Heart left ventricle (tissue), 16 donors: ENCODE measurements at regions not wholly inside any gene's neighbourhood (a gene's known extent, or its start where the extent isn't known, plus 50 kb on each side); places are given as distances from the start of the nearest gene placed in this dataset.

Source experiments
- ATAC-seq, 4 donors: fragments of 200-7000 bp; cut with Tn5 transposase; one replicate each; pipeline ENCODE4 v1.9.1; 2020 to 2022; ENCODE audit warnings: moderate library complexity in 4 of 4, mild to moderate bottlenecking in 3 of 4, moderate number of reproducible peaks in 1 of 4
- DNase-seq, 5 donors: peaks; one replicate each; pipeline ENCODE4 v3.0.0-alpha.2; 2020
- H3K27ac ChIP-seq, 12 donors: fragments of 200-600 bp; sonication (generic) in 4 of 12; one replicate each; pipeline versions ENCODE4 v1.5.0 to v1.8.0; 2016 to 2022; ENCODE audit warnings: mild to moderate bottlenecking in 2 of 12
- H3K27me3 ChIP-seq, 9 donors: fragments of 200-600 bp; sonication (generic) in 2 of 9; one replicate each; pipeline versions ENCODE4 v1.5.1 to v1.8.0; 2016 to 2022; ENCODE audit warnings: mild to moderate bottlenecking in 3 of 9
- H3K36me3 ChIP-seq, 9 donors: fragments of 200-600 bp; sonication (generic) in 2 of 9; one replicate each; pipeline versions ENCODE4 v1.5.0 to v1.8.0; 2018 to 2022; ENCODE audit warnings: mild to moderate bottlenecking in 2 of 9
- H3K4me1 ChIP-seq, 12 donors: fragments of 200-600 bp; sonication (generic) in 4 of 12; one replicate each; pipeline versions ENCODE4 v1.5.0 to v1.8.0; 2016 to 2022; ENCODE audit warnings: mild to moderate bottlenecking in 3 of 12
- H3K4me3 ChIP-seq, 12 donors: fragments of 200-600 bp; sonication (generic) in 4 of 12; one replicate each; pipeline versions ENCODE4 v1.5.0 to v1.8.0; 2017 to 2022; ENCODE audit warnings: mild to moderate bottlenecking in 9 of 12, moderate library complexity in 4 of 12
- H3K9me3 ChIP-seq, 12 donors: fragments of 200-600 bp; sonication (generic) in 4 of 12; one replicate each; pipeline versions ENCODE4 v1.5.0 to v1.8.0; 2016 to 2022; ENCODE audit warnings: mild to moderate bottlenecking in 1 of 12
- POLR2A ChIP-seq, 2 donors: fragments of 450-650 bp; IDR thresholded peaks; one replicate each; pipeline ENCODE4 v1.6.1; 2017; ENCODE audit warnings: antibody characterized with exemption in 2 of 2, mild to moderate bottlenecking in 2 of 2, moderate library complexity in 2 of 2
- WGBS, 4 donors: extraction: QIAGEN DNeasy Blood & Tissue Kit in 2 of 4; methylation state at CpG; one replicate each; pipeline versions ENCODE4 v1.1.5 to v1.1.7; 2013 to 2018; 5-methylcytosine and 5-hydroxymethylcytosine counted together
- intact Hi-C, 10 donors: fragments of 100-400 bp; cut with DNase I; formaldehyde crosslinking; loops; one replicate each; pipeline versions ENCODE4 v1.11.1 to v1.14.2; 2022
- TF ChIP-seq, protein P1 (sequence below), 12 donors: fragments of 200-600 bp; sonication (generic) in 4 of 12; IDR thresholded peaks; one replicate each; pipeline versions ENCODE4 v1.5.0 to v1.8.0; 2018 to 2022; ENCODE audit warnings: antibody characterized with exemption in 12 of 12, mild to moderate bottlenecking in 5 of 12
- donor health status: ischemic (EF 13 %, LVEDD 7.1; RV severe dilation, severe dysfunction).
- donor health status: healthy with polysubstance abuse.
- donor health status: DM: no; HTN: yes; CAD: no.
- donor health status: DM: no; HTN: no; CAD: no.
- donor health status: ischemic (EF 25% LVEDD 6.9; RV normal size, moderate dysfunction).
- donor health status: ischemic (EF 25% LVEDD 5.7; RV mildly dilated, moderate dysfunction).
- donor health status: healthy.
- donor health status: DM: yes; HTN: yes; CAD: no.
- donor health status: ischemic (EF 35%, LVEDD 5.7; RV mildly dilated, moderate dysfunction).
- donor health status: nonischemic (EF 11% LVEDD 7.7; RV severe dilation, severe dysfunction).
- donor health status: DM: yes; HTN: yes; CAD: no.
- donor health status: PGD.
- donor health status: ischemic (EF 29% LVEDD 5.4; RV normal size, mild dysfunction).
- donor health status: nonischemic (EF 23%, LVEDD 6.1; RV moderate dilation, normal function).

DNA sequence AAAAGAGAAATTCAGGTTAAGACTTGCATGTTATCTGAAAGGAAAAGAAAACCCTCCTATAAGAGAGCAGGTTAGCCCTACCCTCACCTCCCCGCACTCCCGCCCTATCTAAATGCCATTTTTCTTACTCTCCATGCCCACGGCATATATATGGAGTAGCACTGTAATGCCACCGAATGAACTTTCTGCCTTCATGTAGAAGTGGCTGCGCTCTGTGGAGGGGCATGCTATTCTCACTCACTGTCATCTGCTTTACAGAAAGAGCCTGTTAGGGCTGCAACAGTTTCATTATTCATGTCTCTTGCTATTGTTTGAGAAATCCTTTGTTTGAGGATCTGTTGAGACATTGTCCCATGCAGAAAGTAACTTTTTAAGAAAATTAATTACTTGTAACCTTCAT, 1190.6 kb downstream of the SORCS1 start:
- 70 to 96% (median 91%) methylated on average over 5 of the region's 5 CpGs for WGBS, 4 donors
- ATAC-seq, result no peak

GRCh38 chr10:105973360-105973759, 1191.1 kb downstream of the SORCS1 start:
- H3K9me3 ChIP-seq, result no peaks in the 10 kb centered on the region
- no peak for TF ChIP-seq POLR2A (IDR thresholded peaks at IDR 0.05)
- TF ChIP-seq, protein P1, sequence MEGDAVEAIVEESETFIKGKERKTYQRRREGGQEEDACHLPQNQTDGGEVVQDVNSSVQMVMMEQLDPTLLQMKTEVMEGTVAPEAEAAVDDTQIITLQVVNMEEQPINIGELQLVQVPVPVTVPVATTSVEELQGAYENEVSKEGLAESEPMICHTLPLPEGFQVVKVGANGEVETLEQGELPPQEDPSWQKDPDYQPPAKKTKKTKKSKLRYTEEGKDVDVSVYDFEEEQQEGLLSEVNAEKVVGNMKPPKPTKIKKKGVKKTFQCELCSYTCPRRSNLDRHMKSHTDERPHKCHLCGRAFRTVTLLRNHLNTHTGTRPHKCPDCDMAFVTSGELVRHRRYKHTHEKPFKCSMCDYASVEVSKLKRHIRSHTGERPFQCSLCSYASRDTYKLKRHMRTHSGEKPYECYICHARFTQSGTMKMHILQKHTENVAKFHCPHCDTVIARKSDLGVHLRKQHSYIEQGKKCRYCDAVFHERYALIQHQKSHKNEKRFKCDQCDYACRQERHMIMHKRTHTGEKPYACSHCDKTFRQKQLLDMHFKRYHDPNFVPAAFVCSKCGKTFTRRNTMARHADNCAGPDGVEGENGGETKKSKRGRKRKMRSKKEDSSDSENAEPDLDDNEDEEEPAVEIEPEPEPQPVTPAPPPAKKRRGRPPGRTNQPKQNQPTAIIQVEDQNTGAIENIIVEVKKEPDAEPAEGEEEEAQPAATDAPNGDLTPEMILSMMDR (IDR thresholded peaks at IDR 0.05), result no peak
- ATAC-seq (no peak), DNase-seq (no peak)
- intact Hi-C loops, result loop anchor here in 1 of 10 donors (10.0 kb wide), 1 partner anchor 909 kb away; no protein-coding TSS in a partner anchor
- peaks cover 0 to 11% (median 0%) of the 10 kb centered on the region in 12 donors for H3K4me1 ChIP-seq
- H3K27me3 ChIP-seq, result no peaks in the 10 kb centered on the region
- no peak overlapping the region for H3K27ac ChIP-seq
- H3K36me3 ChIP-seq, result no peaks in the 10 kb centered on the region
- 41 to 54% (median 48%) methylated on average over 4 of the region's 4 CpGs for WGBS, 4 donors
- H3K4me3 ChIP-seq, result peak overlapping the region in 1 of 12 donors; percentile 19

More for the DNA sequence above, 1190.6 kb downstream of the SORCS1 start:
- H3K4me1 ChIP-seq, result peaks cover 0 to 11% (median 0%) of the 10 kb centered on the region in 12 donors
- no peak for TF ChIP-seq POLR2A (IDR thresholded peaks at IDR 0.05)
- TF ChIP-seq, protein P1 (IDR thresholded peaks at IDR 0.05), result no peak
- no peak overlapping the region for H3K27ac ChIP-seq
- no peaks in the 10 kb centered on the region for H3K27me3 ChIP-seq
- H3K9me3 ChIP-seq, result no peaks in the 10 kb centered on the region
- intact Hi-C loops, result loop anchor here in 1 of 10 donors (10.0 kb wide), 1 partner anchor 909 kb away; no protein-coding TSS in a partner anchor
- no peak for DNase-seq
- H3K36me3 ChIP-seq, result no peaks in the 10 kb centered on the region
- H3K4me3 ChIP-seq, result no peak overlapping the region

- TF ChIP-seq POLR2A (IDR thresholded peaks at IDR 0.05), result no peak
- TF ChIP-seq, protein P1 (IDR thresholded peaks at IDR 0.05), result no peak
Observed at GRCh38 chr10:105971460-105971859, 1193.0 kb downstream of the SORCS1 start.

DNA sequence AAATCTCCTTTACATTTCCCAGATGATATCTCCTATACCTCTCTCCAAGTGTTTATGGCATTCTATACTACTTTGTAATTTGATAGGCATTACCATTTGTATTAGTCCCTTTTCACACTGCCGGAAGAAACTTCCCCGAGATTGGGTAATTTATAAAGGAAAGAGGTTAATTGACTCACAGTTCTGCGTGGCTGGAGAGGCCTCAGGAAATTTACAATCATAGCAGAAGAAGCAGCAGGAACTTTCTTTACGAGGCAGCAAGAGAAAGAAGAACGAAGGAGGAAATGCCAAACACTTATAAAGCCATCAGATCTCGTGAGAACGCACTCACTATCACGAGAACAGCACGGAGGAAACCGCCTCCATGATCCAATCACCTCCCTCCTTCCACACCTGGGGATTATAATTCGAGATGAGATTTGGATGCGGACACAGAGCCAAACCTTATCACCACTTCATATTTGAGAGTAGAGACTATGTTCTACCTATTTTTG, 1194.6 kb downstream of the SORCS1 start:
- intact Hi-C loops, result loop anchor here in 1 of 10 donors (10.0 kb wide), 1 partner anchor 905 kb away; no protein-coding TSS in a partner anchor
- 61 to 67% (median 66%) methylated on average over 12 of the region's 12 CpGs for WGBS, 4 donors
- H3K27ac ChIP-seq, result no peak overlapping the region
- H3K9me3 ChIP-seq, result no peaks in the 10 kb centered on the region
- DNase-seq, result no peak
- H3K4me3 ChIP-seq, result no peak overlapping the region
- TF ChIP-seq, protein P1 (IDR thresholded peaks at IDR 0.05), result no peak
- no peak for TF ChIP-seq POLR2A (IDR thresholded peaks at IDR 0.05)
- ATAC-seq, result no peak
- no peaks in the 10 kb centered on the region for H3K36me3 ChIP-seq
- H3K4me1 ChIP-seq, result peaks cover 0 to 6% (median 0%) of the 10 kb centered on the region in 12 donors
- no peaks in the 10 kb centered on the region for H3K27me3 ChIP-seq

More at GRCh38 chr10:105971460-105971859, 1193.0 kb downstream of the SORCS1 start:
- H3K4me3 ChIP-seq, result no peak overlapping the region
- H3K27me3 ChIP-seq, result no peaks in the 10 kb centered on the region
- no peaks in the 10 kb centered on the region for H3K9me3 ChIP-seq
- intact Hi-C loops, result loop anchor here in 1 of 10 donors (10.0 kb wide), 1 partner anchor 907 kb away; no protein-coding TSS in a partner anchor
- WGBS, 4 donors, result 58 to 81% (median 70%) methylated on average over 2 of the region's 2 CpGs
- peaks cover 0 to 11% (median 0%) of the 10 kb centered on the region in 12 donors for H3K4me1 ChIP-seq
- no peaks in the 10 kb centered on the region for H3K36me3 ChIP-seq
- no peak overlapping the region for H3K27ac ChIP-seq
- DNase-seq (no peak), ATAC-seq (no peak)
